Progenitor cell of endocrine pancreas (in vitro differentiated cells): ENCODE measurements at regions not wholly inside any gene's neighbourhood (a gene's known extent, or its start where the extent isn't known, plus 50 kb on each side); places are given as distances from the start of the nearest gene placed in this dataset.

ENCODE experiments used
- DNase-seq: peaks from one replicate; pipeline ENCODE4 v3.0.0; 2021; ENCODE audit warnings: low spot score; ENCODE audit not compliant: unreplicated experiment
- H3K27ac Mint-ChIP-seq: 2 replicates; pipeline ENCODE4 v1.8.0; 2021; ENCODE audit warnings: mild to moderate bottlenecking, moderate library complexity, mixed read lengths
- H3K27me3 Mint-ChIP-seq: 2 replicates; pipeline ENCODE4 v1.8.0; 2021; ENCODE audit warnings: mixed read lengths
- H3K36me3 Mint-ChIP-seq: 2 replicates; pipeline ENCODE4 v1.8.0; 2022; ENCODE audit warnings: mixed read lengths; ENCODE audit not compliant: insufficient read depth
- H3K4me1 Mint-ChIP-seq: 2 replicates; pipeline ENCODE4 v1.8.0; 2021; ENCODE audit warnings: low read depth, mixed read lengths
- H3K4me3 Mint-ChIP-seq: 2 replicates; pipeline ENCODE4 v1.8.0; 2021; ENCODE audit warnings: low read depth, mild to moderate bottlenecking, moderate library complexity, mixed read lengths
- H3K9me3 Mint-ChIP-seq: 2 replicates; pipeline ENCODE4 v1.8.0; 2021; ENCODE audit warnings: low read depth, mixed read lengths
- CTCF ChIP-seq: fragments of 200-600 bp; sonication (generic); IDR thresholded peaks from one replicate; pipeline ENCODE4 v1.5.0; 2021; ENCODE audit warnings: antibody characterized with exemption, mild to moderate bottlenecking; ENCODE audit not compliant: unreplicated experiment

DNA sequence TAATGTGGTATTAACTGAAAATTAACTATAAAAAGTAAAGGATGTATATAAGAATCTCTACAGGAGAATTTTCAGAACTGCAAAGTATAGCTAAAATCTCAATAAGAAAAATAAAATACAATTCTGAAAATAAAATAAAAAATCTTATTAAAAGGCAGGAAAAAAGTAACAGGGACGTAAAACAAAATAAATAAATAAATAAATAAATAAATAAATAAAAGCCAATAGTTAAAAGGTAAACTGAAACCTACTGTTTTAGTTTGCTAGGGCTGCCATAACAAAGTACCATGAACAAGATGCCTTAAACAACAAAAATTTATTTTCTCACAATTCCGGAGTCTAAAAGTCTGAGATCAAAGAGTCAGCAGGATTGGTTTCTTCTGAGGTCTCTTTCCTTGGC, 140.6 kb downstream of the SPANXA1 start:
- Mint-ChIP-seq H3K36me3 (peaks cover 2% of the 10 kb centered on the region), H3K27ac (no peak overlapping the region), H3K4me3 (no peak overlapping the region), H3K4me1 (no peaks in the 10 kb centered on the region), H3K9me3 (peaks cover 25% of the 10 kb centered on the region), H3K27me3 (no peaks in the 10 kb centered on the region)
- DNase-seq = no peak
- TF ChIP-seq CTCF = no peak

GRCh38 chrX:141439651-141440050, 144.9 kb downstream of the SPANXA1 start:
- Mint-ChIP-seq H3K27me3 (no peaks in the 10 kb centered on the region), H3K4me1 (no peaks in the 10 kb centered on the region), H3K36me3 (no peaks in the 10 kb centered on the region), H3K4me3 (no peak overlapping the region), H3K27ac (no peak overlapping the region), H3K9me3 (peaks cover 16% of the 10 kb centered on the region)
- no peak for DNase-seq
- TF ChIP-seq CTCF = no peak

GRCh38 chrX:141415889-141416288, 168.6 kb downstream of the SPANXA1 start:
- Mint-ChIP-seq H3K27ac (no peak overlapping the region), H3K9me3 (peaks cover 21% of the 10 kb centered on the region), H3K4me3 (no peak overlapping the region), H3K27me3 (no peaks in the 10 kb centered on the region), H3K4me1 (no peaks in the 10 kb centered on the region), H3K36me3 (no peaks in the 10 kb centered on the region)
- DNase-seq = no peak
- no peak for TF ChIP-seq CTCF

- no peak overlapping the region for H3K4me3 Mint-ChIP-seq
- DNase-seq = no peak
- H3K27me3 Mint-ChIP-seq = no peaks in the 10 kb centered on the region
- peaks cover 5% of the 10 kb centered on the region for H3K4me1 Mint-ChIP-seq
- TF ChIP-seq CTCF = no peak
- H3K36me3 Mint-ChIP-seq = no peaks in the 10 kb centered on the region
- H3K9me3 Mint-ChIP-seq = peaks cover 17% of the 10 kb centered on the region
- H3K27ac Mint-ChIP-seq = no peak overlapping the region
These were observed 163.7 kb upstream of the SPANXC start for GRCh38 chrX:141405853-141406492.

GRCh38 chrX:141405486-141405852, 163.2 kb upstream of the SPANXC start:
- Mint-ChIP-seq H3K27ac (no peak overlapping the region), H3K27me3 (no peaks in the 10 kb centered on the region), H3K4me3 (no peak overlapping the region), H3K9me3 (peaks cover 22% of the 10 kb centered on the region), H3K4me1 (peaks cover 5% of the 10 kb centered on the region), H3K36me3 (no peaks in the 10 kb centered on the region)
- DNase-seq = no peak
- TF ChIP-seq CTCF = no peak
